ENCODE measurements at regions not wholly inside any gene's neighbourhood (a gene's known extent, or its start where the extent isn't known, plus 50 kb on each side); places are given as distances from the start of the nearest gene placed in this dataset.

GRCh38 chr4:127250577-127250976 lies 382.2 kb upstream of the INTU start:
- no peak for TF ChIP-seq TAF1 (conservative IDR thresholded peaks at IDR 0.05)
- TF ChIP-seq CTCF (IDR thresholded peaks at IDR 0.05; ENCODE audit: low read depth, low read length, missing input control): no peak
- TF ChIP-seq RAD21 (IDR thresholded peaks at IDR 0.05): no peak
- no peak for TF ChIP-seq HNF4A (conservative IDR thresholded peaks at IDR 0.05)
- TF ChIP-seq YY1 (IDR thresholded peaks at IDR 0.05): no peak
- TF ChIP-seq, protein P1, sequence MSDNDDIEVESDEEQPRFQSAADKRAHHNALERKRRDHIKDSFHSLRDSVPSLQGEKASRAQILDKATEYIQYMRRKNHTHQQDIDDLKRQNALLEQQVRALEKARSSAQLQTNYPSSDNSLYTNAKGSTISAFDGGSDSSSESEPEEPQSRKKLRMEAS (IDR thresholded peaks at IDR 0.05): no peak
- no peak for TF ChIP-seq NR2F2 (IDR thresholded peaks at IDR 0.05)
